NCI-H526 treated with DMSO at 0.1 percent for 48 hours (cell line): ENCODE measurements at regions not wholly inside any gene's neighbourhood (a gene's known extent, or its start where the extent isn't known, plus 50 kb on each side); places are given as distances from the start of the nearest gene placed in this dataset.

Experiments
- DNase-seq: peaks from one replicate; lab custom pipeline; 2025; lab: John Stamatoyannopoulos, UW

DNA sequence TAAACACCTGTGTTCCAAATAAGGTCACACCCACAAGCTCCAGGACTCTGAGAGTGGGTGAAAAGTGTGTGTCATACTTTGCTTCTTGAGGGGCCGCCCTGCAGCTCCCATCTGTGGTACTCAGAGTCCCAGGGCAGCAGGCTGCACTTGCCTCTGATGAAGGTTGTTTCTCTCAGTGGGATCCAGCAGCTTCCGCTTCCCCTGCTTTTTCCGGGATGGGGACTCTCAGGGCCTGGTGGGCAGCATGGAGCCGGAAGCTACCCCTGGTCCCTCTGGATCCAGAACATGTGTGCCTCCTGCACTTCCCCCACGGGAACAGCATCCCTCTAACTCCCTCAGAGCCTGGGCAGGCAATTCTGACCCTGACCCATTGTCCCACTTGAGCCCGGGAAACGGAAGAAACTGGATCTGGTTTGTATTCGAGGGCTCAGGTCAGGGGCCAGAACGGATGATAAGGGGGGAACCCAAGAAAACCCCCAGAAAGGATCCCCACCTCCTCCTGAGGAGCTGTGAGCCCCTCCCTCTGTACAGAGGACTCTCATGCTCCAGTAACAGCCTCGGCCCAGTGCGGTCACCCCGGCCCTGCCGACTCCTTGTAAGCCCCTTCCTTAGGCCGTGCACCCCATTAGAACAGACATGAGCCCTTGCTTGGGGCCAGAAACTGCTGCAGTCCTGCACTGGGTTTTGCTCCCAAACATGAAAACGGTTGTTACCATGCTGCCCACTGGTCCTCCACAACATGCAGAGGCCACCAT lies 189.5 kb upstream of the C1orf174 start:
- no peak for DNase-seq

DNA sequence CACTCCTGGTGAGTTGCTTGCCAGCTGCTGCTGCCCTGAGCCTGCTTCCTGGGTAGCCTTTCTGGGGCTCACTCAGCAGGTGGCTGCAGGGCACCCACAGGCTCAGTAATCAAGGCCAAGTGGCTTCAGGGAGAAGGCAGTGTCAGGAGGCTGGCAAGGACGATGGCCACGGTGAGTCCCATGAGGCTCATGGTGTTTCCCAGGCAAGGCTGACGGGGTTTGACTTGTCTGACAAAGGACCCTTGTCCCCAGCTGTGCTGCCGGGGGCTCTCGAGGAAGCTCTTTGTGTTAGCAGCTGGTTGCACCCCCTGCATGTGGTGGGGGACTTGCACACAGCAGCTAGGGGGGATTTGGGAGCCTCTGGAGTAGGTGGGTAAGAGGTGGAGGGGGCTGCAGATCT lies 190.5 kb upstream of the C1orf174 start:
- DNase-seq, result no peak

DNA sequence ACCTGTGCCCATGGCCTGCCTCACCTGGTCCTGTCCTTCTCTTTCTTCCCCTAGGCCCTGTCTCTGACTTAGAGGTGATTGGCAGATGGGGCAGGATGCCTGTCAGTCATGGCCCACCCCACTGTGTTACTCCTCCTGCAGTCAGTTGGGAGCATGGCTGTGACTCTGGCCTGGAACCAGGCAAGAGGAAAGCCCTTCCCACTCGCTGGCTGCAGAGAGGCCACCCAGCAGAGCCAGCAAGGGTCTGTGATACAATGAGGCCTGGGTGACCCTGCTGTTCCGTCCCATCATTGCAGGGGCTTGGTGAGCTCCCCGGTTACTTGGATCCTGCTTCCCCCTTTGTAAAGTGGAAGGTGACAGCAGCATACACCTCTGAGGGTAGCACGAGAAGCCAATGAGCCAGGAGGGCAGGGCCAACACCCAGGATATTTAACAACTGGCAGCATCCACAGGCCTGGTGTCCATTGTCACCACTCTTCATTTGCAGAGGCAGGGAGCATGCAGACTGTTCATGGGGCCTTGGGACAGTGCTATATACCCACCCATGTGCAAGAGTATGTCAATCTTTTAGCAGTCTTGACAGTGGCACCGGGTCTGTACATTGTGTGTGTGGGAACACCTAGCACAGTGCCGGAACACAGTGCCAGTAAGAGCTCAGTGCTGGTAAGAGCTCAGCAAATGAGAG lies 191.0 kb upstream of the C1orf174 start:
- DNase-seq, result no peak

DNA sequence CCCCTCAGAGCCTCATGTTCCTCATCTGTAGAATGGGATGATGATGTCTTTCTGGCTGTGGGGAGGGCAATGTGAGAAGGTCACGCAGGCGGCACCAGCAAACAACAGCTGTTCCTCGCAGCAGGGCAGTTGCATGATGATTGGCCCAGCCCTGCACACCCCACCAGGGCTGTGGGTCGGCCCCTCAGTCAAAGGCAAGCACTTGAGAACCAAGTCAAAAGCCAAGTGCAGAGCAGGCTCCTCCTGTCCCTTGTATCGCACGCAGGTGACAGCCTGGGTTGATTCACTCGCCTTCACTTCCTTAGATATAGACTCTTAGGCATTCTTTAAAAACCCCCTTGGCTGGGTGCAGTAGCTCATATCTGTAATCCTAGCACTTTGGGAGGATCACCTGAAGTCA lies 191.9 kb upstream of the C1orf174 start:
- DNase-seq, result no peak

DNA sequence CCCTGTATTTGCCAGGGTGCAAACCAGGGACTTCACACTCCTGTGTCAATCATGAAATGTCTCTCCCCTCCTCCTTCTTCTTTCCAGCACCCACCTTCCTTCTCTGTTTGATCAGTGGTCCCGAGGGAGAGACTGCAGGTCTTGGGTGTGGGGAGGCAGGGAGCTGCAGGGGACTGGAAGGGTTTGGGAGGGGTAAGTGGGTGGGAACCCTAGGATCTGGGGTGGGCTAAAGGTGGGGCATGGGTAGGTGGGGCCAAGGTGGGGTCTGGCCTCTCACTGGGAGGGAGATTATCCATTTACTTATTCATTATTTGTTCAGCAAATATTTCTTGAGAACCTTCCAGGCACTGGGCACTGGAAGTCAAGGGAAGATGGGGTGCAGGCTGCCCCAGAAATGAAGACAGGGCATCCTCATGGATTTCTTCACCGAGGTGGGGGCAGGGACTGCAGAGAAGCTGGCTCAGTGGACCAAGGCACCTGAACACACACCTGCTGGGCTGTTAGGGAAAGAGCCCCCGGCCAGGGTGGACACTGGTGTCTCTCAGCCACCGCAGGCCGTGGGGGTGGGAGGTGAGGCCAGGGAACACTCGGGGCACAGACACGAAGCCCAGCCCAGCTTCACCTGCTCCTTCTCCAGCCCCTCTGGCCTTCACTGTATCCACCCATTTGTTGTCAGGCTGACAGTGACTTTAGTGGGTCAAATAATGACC lies 193.9 kb upstream of the C1orf174 start:
- DNase-seq, result no peak

DNA sequence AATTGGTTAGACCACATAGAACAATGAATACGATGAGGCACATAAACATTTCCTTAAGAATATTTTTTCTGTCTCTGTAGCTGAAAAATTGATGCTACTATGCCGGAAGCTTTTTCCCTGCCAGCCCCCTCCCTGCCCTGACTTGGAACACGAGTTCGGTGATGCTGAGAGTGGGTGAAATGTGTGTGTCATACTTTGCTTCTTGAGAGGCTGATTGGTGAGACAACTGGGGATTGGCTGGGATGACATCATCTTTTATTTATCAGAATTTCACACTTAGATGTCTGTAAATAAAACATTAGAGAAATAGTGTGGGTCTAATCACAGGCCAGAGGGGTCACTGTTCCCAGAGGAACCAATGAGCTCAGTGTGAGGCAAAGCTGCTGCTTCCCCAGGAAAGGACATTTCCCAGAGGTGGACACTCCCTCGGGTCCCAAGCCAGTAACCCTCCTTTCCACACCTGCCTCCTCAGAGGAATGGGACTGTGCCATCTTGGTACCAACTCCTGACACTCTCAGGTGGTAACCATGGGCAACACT lies 195.4 kb upstream of the C1orf174 start:
- DNase-seq, result no peak

DNA sequence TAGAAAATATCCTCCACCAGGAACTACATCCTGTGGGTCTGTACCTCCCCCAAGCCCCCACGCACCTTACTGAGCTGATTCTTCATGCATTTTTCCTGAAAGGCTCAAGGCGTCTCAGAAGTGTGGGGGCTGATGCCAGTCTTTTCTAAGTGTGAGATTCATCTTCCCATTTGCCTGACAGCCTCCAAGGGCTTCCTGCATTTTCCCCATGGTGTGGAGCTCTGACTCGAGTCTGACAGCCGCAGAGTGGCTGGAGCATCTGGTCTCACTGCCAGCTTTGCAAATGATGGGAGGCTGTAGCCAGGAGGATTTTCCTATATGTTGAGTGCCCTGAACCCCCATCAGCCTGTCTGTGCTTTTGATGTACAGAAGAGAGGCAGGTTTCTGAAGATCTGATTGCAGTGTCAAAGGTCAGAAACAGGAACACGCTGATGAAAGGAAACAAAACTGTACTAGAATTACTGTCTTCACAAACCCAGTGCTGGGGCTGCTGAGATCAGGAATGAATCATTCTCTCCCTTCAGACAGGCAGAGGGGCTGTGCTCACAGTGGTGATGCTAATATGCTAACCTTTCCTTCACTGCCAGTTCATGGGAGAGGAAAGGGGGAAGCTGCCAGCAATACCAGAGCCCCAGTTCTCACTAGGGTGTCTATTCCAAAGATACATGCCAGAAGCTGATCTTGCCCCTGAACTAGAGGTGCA lies 201.5 kb upstream of the C1orf174 start:
- no peak for DNase-seq

DNA sequence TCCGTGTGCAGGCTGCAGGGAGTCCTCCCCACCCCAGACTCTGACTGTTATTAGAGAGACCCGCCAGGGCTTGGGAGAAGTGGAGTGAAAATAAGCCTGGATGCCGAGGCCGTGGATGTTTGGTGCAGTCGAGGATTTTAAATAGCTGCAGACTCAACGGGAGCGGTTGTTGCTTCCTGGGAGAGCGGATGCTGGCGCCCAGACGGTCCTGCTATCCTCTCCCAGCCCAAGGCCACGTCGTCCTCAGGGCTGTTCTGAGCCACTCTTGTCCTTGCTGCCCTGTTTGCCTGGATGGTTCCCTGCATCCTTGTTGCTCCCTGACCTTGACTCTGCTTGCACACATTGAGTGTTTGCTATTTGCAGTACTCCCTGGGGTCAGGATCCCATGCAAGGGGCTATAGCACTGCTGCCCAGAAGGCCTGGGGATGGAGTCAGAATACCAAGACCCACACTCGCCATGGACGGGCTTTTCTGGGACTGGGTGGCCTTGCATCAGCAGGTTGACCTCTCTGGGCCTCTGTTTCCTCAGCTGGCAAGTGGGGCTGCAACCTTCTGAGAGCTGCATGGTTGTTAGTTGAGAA lies 205.3 kb upstream of the C1orf174 start:
- no peak for DNase-seq

DNA sequence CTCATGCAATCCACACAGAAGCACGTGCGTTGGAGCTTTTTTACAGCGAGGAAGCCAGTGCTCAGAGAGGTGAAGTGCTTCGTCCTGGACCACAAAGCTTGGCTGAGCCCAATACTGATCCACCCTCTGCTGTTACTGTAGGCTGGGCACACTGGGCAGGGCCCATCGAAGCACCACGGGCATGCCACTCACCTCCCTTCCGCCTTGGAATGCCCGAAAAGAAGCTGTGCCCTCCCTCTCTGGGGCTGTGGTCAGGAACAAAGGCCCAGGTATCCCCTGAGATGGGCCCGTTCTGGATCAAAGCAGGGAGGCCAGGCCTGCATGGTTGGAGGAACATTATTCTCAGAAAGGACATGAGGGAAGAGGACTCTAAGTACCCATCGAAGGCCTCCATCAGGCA lies 206.7 kb upstream of the C1orf174 start:
- DNase-seq, result no peak

DNA sequence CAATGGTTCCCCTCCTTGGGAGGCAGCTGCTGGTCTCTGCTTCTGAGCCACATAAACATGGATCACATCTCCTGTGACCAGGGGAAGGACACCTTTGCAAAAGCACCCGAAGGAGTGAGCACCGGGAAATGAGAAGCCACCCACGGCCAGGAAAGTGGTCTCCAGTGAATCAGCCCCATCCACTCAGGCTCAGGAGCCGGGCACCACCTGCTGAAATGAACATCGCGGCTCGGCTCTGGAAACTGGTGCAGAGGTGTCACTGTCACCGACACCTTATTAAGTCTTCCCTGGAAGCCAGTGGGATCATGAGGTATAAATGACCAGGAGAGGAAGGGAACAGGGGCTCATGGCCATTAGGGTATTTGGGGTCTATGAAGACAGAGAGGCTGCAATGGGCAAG lies 207.2 kb upstream of the C1orf174 start:
- no peak for DNase-seq

DNA sequence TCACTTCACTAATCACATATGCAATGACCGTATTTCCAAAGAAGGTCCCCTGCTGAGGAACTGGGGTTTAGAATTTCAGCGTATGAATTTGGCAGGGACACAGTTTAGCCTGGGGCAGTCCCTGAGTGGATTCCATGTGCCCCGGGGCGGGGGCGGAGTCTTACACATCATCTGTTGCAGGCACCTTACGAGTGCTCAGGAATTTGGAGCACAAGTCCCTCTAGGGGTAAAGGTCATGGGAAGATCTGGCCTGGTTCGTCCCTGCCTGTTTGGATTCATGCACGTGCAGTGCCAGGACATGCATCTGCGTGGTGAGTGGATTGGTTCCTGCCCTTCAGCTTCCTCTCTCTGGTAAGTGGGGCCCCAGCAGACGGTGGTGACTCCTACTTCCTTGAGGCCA lies 208.3 kb upstream of the C1orf174 start:
- DNase-seq, result no peak

DNA sequence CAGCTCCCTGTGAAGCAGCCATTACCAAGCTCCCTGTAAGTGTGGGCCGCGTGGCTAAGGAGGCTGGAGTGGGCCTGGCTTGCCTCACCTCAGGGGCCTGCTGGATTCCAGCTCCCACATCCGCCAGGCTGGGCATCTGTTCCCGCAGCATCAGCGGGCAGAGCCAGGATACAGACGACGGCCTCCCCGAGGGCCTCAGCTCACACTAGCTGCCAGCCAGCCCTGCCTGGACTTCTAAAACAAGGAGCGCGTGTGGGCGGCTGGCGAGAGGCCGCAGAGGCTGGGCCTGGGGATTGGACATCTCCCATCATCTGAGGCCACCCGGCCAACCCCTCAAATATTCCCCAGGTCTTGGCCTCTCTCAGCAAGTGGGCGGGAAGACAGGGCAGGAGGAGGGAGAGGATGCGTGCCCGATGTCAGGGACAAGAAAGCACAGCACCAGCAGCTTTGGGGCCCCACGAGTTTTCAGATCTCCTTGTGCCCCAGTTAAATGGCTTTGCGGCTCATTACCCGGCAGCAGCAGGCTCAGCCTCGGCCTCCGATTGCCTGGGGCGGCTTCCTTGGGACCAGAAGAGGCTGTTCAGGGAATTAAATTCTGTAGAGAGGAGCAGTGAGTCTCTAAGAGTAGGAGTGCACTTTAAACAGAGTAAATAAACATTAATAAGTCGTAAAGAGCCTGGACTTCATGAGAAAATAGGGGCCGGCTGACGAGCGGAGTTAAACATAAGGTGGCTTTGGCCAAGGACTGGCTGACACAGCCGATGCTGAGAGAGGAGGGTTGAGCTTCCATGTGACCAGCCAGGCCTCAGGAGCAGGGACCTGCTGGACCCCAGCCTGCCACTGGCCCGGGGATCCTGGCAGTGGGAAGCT lies 208.9 kb upstream of the C1orf174 start:
- no peak for DNase-seq

DNA sequence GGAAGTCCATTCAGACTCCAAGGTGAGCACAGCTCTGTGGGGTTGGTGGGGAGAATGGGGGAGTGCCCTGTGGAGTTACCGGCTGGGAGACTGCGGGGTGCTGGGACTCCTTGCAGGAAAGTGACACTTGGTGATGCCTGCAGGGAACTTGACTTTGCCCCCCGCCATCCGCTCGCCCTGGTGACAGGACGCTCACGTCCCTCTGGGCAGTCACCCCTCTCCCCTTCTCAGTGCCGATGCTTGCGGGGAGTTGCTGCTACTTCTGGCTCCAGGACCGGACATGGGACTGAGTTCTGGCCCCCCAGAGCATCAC lies 209.5 kb upstream of the C1orf174 start:
- no peak for DNase-seq

DNA sequence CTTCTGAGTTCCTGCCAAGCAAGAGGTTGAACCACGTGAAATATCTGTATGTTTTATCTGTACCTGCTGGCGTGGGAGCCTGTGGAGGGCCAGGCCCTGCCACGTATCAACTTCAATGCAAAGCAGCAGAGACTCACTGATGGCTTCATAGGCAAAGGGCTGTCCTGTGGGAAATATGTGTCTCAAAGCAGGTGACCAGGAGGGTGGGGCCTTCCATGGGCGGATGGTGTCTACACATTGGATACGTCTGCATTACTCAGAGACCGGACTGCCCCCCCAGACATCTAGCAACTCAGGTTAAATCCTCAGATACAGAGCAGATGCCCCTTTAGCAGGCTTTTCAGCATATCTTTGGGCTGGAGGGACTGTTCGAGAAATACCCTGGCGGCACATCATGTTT lies 210.8 kb upstream of the C1orf174 start:
- no peak for DNase-seq

DNA sequence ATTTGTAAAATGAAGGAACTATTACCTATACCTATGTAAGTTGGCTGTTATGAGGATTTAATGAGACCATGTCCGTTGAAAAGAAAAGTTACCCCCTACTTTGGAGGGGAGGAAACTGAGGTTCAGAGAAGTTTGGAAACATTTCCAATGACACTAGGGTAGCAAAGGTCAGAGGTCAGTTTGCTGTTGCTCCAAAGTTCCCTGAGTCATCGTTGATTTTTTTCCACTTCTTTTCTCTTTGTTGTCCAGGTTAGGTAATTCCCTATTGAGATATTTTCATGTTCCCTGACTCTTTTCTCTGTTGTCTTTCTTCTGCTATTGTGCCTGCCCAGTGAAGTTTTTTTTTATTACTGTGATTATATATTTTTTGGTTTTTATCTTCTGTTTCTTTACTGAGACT lies 213.8 kb upstream of the C1orf174 start:
- no peak for DNase-seq

DNA sequence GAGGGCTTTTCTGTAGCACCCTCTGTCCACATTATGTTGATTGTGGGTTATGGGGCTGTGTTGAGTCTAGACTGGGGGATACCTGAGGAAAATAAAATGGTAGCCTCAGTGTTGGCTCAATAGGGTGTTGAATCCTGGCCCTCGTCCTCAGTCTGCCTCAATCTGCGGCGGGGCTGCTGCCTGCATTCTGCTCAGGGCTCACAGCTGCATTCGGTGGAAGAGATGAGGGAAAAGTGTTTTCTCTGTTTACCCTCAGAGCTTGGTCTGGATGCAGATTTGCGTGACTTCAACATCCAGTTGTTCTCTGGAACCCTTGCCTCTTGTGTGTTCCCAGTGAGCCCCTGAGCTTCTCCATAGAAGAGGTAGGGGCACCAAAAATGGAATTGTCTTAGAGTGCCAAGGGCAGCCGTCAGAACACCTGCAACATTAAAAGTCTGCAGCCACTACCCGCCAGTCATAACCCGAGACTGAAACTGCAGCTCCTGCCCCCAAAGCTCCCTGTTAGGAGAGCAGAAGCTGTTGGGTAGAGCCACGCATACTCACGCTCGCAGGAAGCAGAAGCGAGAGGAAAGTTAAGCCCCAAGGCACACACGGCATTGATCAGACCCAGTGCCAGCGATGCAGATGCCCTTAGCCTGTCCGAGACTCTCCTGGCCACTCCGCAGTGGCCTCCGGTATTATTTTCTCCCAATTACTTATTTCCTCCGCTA lies 215.3 kb upstream of the C1orf174 start:
- DNase-seq, result no peak

DNA sequence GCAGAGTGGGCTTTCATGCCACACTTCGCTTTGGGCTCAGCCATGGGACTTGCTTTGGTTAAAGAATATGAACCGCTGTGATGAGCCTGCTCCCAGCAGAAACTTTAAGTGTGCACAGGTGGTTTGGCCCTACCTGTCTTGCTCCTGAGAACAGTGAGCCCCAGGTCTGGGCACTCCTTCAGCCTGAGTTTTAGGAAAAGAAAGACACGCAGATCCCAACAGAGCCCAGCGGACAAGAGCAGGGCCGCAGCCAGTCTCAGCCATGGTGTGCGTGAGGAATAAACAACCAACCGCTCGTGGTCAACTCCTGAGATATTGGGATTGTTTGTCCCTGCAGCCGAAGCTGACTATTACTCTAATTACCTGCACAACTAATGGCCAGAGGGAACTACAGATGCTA lies 217.1 kb upstream of the C1orf174 start:
- no peak for DNase-seq

DNA sequence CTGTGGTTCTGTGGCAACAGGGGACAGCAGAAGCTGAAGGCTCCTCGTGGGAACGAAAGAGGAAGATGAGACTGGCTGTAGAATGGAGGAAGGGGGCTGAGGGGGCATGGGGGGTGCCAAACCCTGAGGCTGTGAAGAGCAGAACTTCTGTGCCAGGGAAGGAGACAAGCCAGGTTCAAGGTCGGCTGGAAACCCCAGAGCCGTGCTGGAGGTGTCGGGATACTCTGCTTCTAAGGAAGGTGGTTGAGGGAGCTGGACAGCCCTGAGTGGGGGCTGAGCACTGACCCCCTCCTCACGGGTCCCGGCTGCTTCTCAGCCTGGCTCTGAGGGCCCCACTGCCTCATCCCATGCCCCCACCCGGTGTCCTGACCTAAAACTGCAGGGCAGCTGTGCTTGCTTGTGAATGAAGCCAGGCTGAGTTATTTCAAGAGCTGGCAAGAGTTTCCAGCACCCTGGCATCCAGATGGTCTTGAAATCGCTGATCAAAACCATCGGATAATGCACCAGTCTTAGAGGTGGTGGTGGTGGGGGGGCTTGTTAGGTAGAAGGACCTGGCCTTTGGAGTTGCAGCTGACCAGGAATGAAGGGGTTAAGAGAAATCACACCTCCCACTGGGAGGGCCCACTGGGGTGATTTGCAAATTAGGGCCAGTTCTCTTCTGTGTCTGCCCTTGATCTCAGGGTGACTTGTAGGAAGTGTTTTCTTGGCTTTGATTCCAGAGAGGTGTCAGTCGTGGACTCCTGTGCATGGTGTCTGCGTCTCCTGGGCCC lies 218.9 kb upstream of the C1orf174 start:
- no peak for DNase-seq

DNA sequence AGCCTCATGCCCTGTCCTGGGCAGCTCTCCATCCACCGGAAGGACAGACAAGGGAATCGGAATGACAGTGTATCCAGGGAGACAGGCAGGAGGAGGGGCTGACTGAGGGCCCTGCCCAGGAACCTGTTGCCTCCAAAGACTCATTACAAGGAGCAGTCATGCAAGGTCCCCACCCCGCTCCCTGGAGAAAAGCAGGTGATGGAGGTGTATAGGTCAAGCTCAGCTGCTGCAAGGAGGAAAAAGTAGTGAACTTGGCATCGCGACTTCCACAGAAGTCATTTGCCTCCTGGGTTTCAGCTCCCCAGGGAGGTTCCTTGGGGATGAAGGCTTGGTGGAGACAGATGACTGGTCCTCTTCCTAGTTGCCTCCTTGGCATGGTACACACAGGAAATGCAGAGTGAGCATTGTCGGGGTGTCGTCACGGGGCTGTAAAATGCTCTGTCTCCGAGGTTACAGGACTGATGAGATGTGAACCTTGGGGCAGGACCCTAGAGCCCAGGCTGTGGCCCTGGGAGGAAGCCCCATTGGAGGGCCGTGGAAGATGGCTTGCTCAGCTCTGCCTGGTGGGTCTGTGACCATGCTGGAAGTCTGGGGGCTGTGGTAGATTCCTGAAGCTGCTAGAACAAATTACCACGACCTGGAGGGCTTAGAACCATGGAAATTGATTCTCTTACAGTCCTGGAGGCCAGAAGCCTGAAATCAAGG lies 219.6 kb upstream of the C1orf174 start:
- DNase-seq, result no peak
